SK-N-SH (cell line): ENCODE measurements at regions not wholly inside any gene's neighbourhood (a gene's known extent, or its start where the extent isn't known, plus 50 kb on each side); places are given as distances from the start of the nearest gene placed in this dataset.

Source experiments
- EP300 ChIP-seq, 2 experiments: IDR thresholded peaks; 2 replicates each; pipeline versions ENCODE4 v1.4.0 to v1.6.1; 2012; ENCODE audit warnings: borderline replicate concordance in 1 of 2, low read depth in 1 of 2, low read length in 1 of 2
- TF ChIP-seq, protein P1 (sequence below): fragments of 200-600 bp; sonication (generic); IDR thresholded peaks from 2 replicates; pipeline ENCODE4 v1.6.1; 2017; ENCODE audit warnings: antibody characterized with exemption, mild to moderate bottlenecking, moderate library complexity

DNA sequence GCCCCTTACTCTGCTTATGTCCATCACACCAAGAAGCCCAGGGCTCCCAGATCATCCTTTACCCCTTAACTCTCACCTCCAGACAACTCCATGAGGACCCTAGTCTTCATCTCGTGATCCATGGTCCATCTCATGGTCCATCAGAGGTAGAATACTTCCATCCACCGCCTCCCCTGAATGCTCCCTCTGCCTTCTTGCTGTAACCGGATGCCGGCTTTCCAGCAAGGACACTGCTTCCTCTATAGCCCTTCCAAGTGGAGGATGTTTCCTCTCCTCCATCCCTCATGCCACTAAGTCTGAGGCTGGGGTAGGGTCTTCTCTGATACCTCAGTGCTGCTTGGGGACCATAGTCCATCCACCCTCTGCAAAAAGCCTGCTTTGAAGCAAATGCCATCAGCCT is 118.6 kb upstream of the SIX2 start:
- TF ChIP-seq EP300 (IDR thresholded peaks at IDR 0.05; ENCODE audit: borderline replicate concordance in 1 of 2, low read depth in 1 of 2, low read length in 1 of 2), result no peak
- TF ChIP-seq, protein P1, sequence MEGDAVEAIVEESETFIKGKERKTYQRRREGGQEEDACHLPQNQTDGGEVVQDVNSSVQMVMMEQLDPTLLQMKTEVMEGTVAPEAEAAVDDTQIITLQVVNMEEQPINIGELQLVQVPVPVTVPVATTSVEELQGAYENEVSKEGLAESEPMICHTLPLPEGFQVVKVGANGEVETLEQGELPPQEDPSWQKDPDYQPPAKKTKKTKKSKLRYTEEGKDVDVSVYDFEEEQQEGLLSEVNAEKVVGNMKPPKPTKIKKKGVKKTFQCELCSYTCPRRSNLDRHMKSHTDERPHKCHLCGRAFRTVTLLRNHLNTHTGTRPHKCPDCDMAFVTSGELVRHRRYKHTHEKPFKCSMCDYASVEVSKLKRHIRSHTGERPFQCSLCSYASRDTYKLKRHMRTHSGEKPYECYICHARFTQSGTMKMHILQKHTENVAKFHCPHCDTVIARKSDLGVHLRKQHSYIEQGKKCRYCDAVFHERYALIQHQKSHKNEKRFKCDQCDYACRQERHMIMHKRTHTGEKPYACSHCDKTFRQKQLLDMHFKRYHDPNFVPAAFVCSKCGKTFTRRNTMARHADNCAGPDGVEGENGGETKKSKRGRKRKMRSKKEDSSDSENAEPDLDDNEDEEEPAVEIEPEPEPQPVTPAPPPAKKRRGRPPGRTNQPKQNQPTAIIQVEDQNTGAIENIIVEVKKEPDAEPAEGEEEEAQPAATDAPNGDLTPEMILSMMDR, result no peak
